GM12872 (cell line): ENCODE measurements at regions not wholly inside any gene's neighbourhood (a gene's known extent, or its start where the extent isn't known, plus 50 kb on each side); places are given as distances from the start of the nearest gene placed in this dataset.

Experiments used
- CTCF ChIP-seq: IDR thresholded peaks from 3 replicates; pipeline ENCODE4 v1.5.1; 2011; ENCODE audit warnings: low read depth, mild to moderate bottlenecking, low read length, moderate library complexity; ENCODE audit not compliant: insufficient read depth

GRCh38 chr5:26482076-26482809 lies 556.1 kb downstream of the CDH9 start:
- TF ChIP-seq CTCF = no peak

GRCh38 chr5:26470439-26470838 lies 567.9 kb downstream of the CDH9 start:
- TF ChIP-seq CTCF = no peak

GRCh38 chr5:26439121-26439520 lies 599.3 kb downstream of the CDH9 start:
- no peak for TF ChIP-seq CTCF

- no peak for TF ChIP-seq CTCF
These were observed 603.7 kb downstream of the CDH9 start for GRCh38 chr5:26434688-26435087.

- TF ChIP-seq CTCF = no peak
These were observed 606.0 kb downstream of the CDH9 start for GRCh38 chr5:26432386-26432785.

GRCh38 chr5:26430323-26430722 lies 608.1 kb downstream of the CDH9 start:
- TF ChIP-seq CTCF = no peak

GRCh38 chr5:26427281-26427680 lies 611.1 kb downstream of the CDH9 start:
- no peak for TF ChIP-seq CTCF

- TF ChIP-seq CTCF = no peak
These were observed 618.4 kb downstream of the CDH9 start for GRCh38 chr5:26419987-26420386.
